IMR-90 (cell line): ENCODE measurements at regions not wholly inside any gene's neighbourhood (a gene's known extent, or its start where the extent isn't known, plus 50 kb on each side); places are given as distances from the start of the nearest gene placed in this dataset.

ENCODE experiments used
- ATAC-seq: fragments of 200-7000 bp; cut with Tn5 transposase; 2 replicates; pipeline ENCODE4 v1.9.1; 2020; ENCODE audit warnings: low read depth, mild to moderate bottlenecking, moderate library complexity
- BruUV-seq: library from RNA; stranded (reverse); fragments of 400-500 nt; replicated peaks from 2 replicates; lab custom pipeline; 2021; lab: Mats Ljungman, UMichigan
- CTCF ChIA-PET: fragments of 300-600 bp; formaldehyde crosslinking; extraction: SDS; loops from one replicate; lab custom pipeline; 2021; ENCODE audit warnings: antibody characterized with exemption; lab: Yijun Ruan, JAX
- POLR2A ChIA-PET: fragments of 300-600 bp; sonication (Branson Sonifier 250); formaldehyde crosslinking; loops from one replicate; lab custom pipeline; 2022; ENCODE audit warnings: antibody characterized with exemption; ENCODE audit not compliant: unreplicated experiment; lab: Charles Lee
- DNase-seq: peaks from one replicate; pipeline ENCODE4 v3.0.0; 2013
- H2AFZ ChIP-seq: replicated peaks from 2 replicates; pipeline ENCODE3; 2013; ENCODE audit warnings: low read length, mild to moderate bottlenecking; ENCODE audit not compliant: poor library complexity
- H2AK5ac ChIP-seq: 2 replicates; pipeline ENCODE4 v1.6.1; 2013; ENCODE audit warnings: low read depth, low read length, inconsistent platforms
- H2AK9ac ChIP-seq: replicated peaks from 2 replicates; pipeline ENCODE3; 2013; ENCODE audit warnings: mild to moderate bottlenecking, low read depth, low read length, moderate library complexity; ENCODE audit not compliant: poor library complexity
- H2BK120ac ChIP-seq: 2 replicates; pipeline ENCODE4 v1.6.1; 2013; ENCODE audit warnings: low read depth, low read length, inconsistent platforms
- H2BK15ac ChIP-seq: 3 replicates; pipeline ENCODE4 v1.6.1; 2013; ENCODE audit warnings: low read depth, low read length, inconsistent platforms
- H2BK20ac ChIP-seq: 2 replicates; pipeline ENCODE4 v1.6.1; 2013; ENCODE audit warnings: low read depth, mild to moderate bottlenecking, inconsistent platforms, low read length, moderate library complexity
- H2BK5ac ChIP-seq: 2 replicates; pipeline ENCODE4 v1.6.1; 2013; ENCODE audit warnings: mild to moderate bottlenecking, low read depth, low read length, inconsistent platforms; ENCODE audit not compliant: poor library complexity, severe bottlenecking
- H3K14ac ChIP-seq: replicated peaks from 2 replicates; pipeline ENCODE4 v1.6.1; 2013; ENCODE audit warnings: low read depth, low read length, inconsistent platforms
- H3K18ac ChIP-seq: 2 replicates; pipeline ENCODE4 v1.6.1; 2013; ENCODE audit warnings: low read depth, low read length, control low read depth
- H3K23ac ChIP-seq: 2 replicates; pipeline ENCODE4 v1.6.1; 2013; ENCODE audit warnings: low read depth, low read length, inconsistent platforms
- H3K27ac ChIP-seq: 2 replicates; pipeline ENCODE4 v1.5.1; 2013; ENCODE audit warnings: mild to moderate bottlenecking, control low read depth, low read length; ENCODE audit not compliant: insufficient read depth
- H3K27me3 ChIP-seq: 2 replicates; pipeline ENCODE4 v1.6.1; 2013; ENCODE audit warnings: low read length; ENCODE audit not compliant: control insufficient read depth, insufficient read depth
- H3K36me3 ChIP-seq: 2 replicates; pipeline ENCODE4 v1.6.1; 2013; ENCODE audit warnings: low read length, mixed read lengths; ENCODE audit not compliant: control insufficient read depth, insufficient read depth
- H3K4ac ChIP-seq: 2 replicates; pipeline ENCODE4 v1.6.1; 2013; ENCODE audit warnings: low read depth, low read length, inconsistent platforms
- H3K4me1 ChIP-seq: 2 replicates; pipeline ENCODE4 v1.6.1; 2013; ENCODE audit warnings: low read length, mixed read lengths; ENCODE audit not compliant: control insufficient read depth, insufficient read depth
- H3K4me2 ChIP-seq: 2 replicates; pipeline ENCODE4 v1.6.1; 2013; ENCODE audit warnings: low read depth, mild to moderate bottlenecking, control low read depth, low read length, moderate library complexity
- H3K4me3 ChIP-seq: 2 replicates; pipeline ENCODE4 v1.5.1; 2013; ENCODE audit warnings: low read depth, mild to moderate bottlenecking, control low read depth, low read length, moderate library complexity; ENCODE audit not compliant: insufficient read depth
- H3K56ac ChIP-seq: 2 replicates; pipeline ENCODE4 v1.6.1; 2013; ENCODE audit warnings: low read length, inconsistent platforms; ENCODE audit not compliant: insufficient read depth; ENCODE audit errors: extremely low read depth
- H3K79me1 ChIP-seq, 2 experiments: 2 replicates each; pipeline ENCODE4 v1.6.1; 2013; ENCODE audit warnings: low read length in 2 of 2, inconsistent platforms in 1 of 2, low read depth in 1 of 2
- H3K9ac ChIP-seq: 2 replicates; pipeline ENCODE4 v1.6.1; 2013; ENCODE audit warnings: low read depth, low read length, control low read depth
- H3K9me1 ChIP-seq: 2 replicates; pipeline ENCODE4 v1.6.1; 2013; ENCODE audit warnings: low read length, inconsistent platforms; ENCODE audit not compliant: insufficient read depth
- H3K9me3 ChIP-seq: 2 replicates; pipeline ENCODE4 v1.6.1; 2013; ENCODE audit warnings: low read length; ENCODE audit not compliant: control insufficient read depth, insufficient read depth
- H4K20me1 ChIP-seq: 2 replicates; pipeline ENCODE4 v1.6.1; 2013; ENCODE audit warnings: low read length, inconsistent platforms; ENCODE audit not compliant: insufficient read depth
- H4K5ac ChIP-seq: 2 replicates; pipeline ENCODE4 v1.6.1; 2013; ENCODE audit warnings: mild to moderate bottlenecking, low read depth, low read length, control low read depth
- H4K8ac ChIP-seq, 2 experiments: 2 replicates each; pipeline ENCODE4 v1.6.1; 2013; ENCODE audit warnings: low read depth in 2 of 2, low read length in 2 of 2, control low read depth in 1 of 2, inconsistent platforms in 1 of 2
- H4K91ac ChIP-seq: 2 replicates; pipeline ENCODE4 v1.6.1; 2013; ENCODE audit warnings: low read depth, low read length, inconsistent platforms; ENCODE audit not compliant: insufficient read depth
- BHLHE40 ChIP-seq: fragments of 150-350 bp; IDR thresholded peaks from 2 replicates; pipeline ENCODE4 v1.6.1; 2016; ENCODE audit warnings: mild to moderate bottlenecking, low read depth, low read length
- CEBPB ChIP-seq: IDR thresholded peaks from 2 replicates; pipeline ENCODE4 v1.6.1; 2012; ENCODE audit warnings: low read depth, low read length, improper control_type of control experiment
- CHD1 ChIP-seq: IDR thresholded peaks from 2 replicates; pipeline ENCODE4 v1.6.1; 2012; ENCODE audit warnings: low read depth, low read length, improper control_type of control experiment
- CTCF ChIP-seq: conservative IDR thresholded peaks from 2 replicates; pipeline ENCODE4 v1.5.1; 2012; ENCODE audit warnings: mild to moderate bottlenecking, low read depth, low read length, improper control_type of control experiment
- ELK1 ChIP-seq: fragments of 150-350 bp; IDR thresholded peaks from 2 replicates; pipeline ENCODE4 v1.6.1; 2016; ENCODE audit warnings: low read depth, mild to moderate bottlenecking, low read length, moderate library complexity, borderline replicate concordance
- FOS ChIP-seq: fragments of 150-350 bp; IDR thresholded peaks from 2 replicates; pipeline ENCODE4 v1.6.1; 2016; ENCODE audit warnings: low read depth, low read length
- MAFK ChIP-seq: IDR thresholded peaks from 2 replicates; pipeline ENCODE4 v1.6.1; 2012; ENCODE audit warnings: low read depth, low read length, improper control_type of control experiment
- MAZ ChIP-seq: IDR thresholded peaks from 2 replicates; pipeline ENCODE4 v1.6.1; 2012; ENCODE audit warnings: low read depth, mild to moderate bottlenecking, low read length, improper control_type of control experiment, moderate library complexity, borderline replicate concordance
- MXI1 ChIP-seq: IDR thresholded peaks from 2 replicates; pipeline ENCODE4 v1.6.1; 2012; ENCODE audit warnings: low read depth, mild to moderate bottlenecking, low read length, moderate library complexity, borderline replicate concordance
- NFE2L2 ChIP-seq: fragments of 150-350 bp; IDR thresholded peaks from 2 replicates; pipeline ENCODE4 v1.6.1; 2016; ENCODE audit warnings: low read depth, mild to moderate bottlenecking, low read length
- POLR2A ChIP-seq: IDR thresholded peaks from 2 replicates; pipeline ENCODE4 v1.6.1; 2012; ENCODE audit warnings: mild to moderate bottlenecking, low read depth, low read length
- RAD21 ChIP-seq: IDR thresholded peaks from 2 replicates; pipeline ENCODE4 v1.6.1; 2012; ENCODE audit warnings: low read length, improper control_type of control experiment
- RCOR1 ChIP-seq: IDR thresholded peaks from 2 replicates; pipeline ENCODE4 v1.6.1; 2012; ENCODE audit warnings: mild to moderate bottlenecking, low read length, improper control_type of control experiment; ENCODE audit not compliant: insufficient replicate concordance
- RFX5 ChIP-seq: IDR thresholded peaks from 2 replicates; pipeline ENCODE4 v1.8.0; 2012; ENCODE audit warnings: low read depth, mild to moderate bottlenecking, low read length, moderate library complexity
- SMC3 ChIP-seq: fragments of 150-350 bp; IDR thresholded peaks from 2 replicates; pipeline ENCODE4 v1.6.1; 2016; ENCODE audit warnings: low read depth, mild to moderate bottlenecking, antibody characterized with exemption, low read length, moderate library complexity
- USF2 ChIP-seq: fragments of 150-350 bp; IDR thresholded peaks from 2 replicates; pipeline ENCODE4 v1.6.1; 2017; ENCODE audit warnings: mild to moderate bottlenecking, antibody characterized with exemption, low read length, low read depth
- WGBS, 2 experiments: methylation state at CpG; one replicate each; pipeline versions ENCODE4 v1.1.5 to v1.1.7; 2013; ENCODE audit warnings: missing lambda C conversion rate in 2 of 2; ENCODE audit not compliant: insufficient read length in 1 of 2; ENCODE audit errors: extremely low coverage in 2 of 2; 5-methylcytosine and 5-hydroxymethylcytosine counted together
- dilution Hi-C: fragments of 300-500 bp; cut with HindIII; formaldehyde crosslinking; loops from one replicate; pipeline ENCODE4 v1.14.3; 2018; ENCODE audit warnings: low sequenced_read_pairs; ENCODE audit not compliant: unreplicated experiment
- in situ Hi-C: fragments of 300-500 bp; cut with MboI; formaldehyde crosslinking; loops from 3 replicates; pipeline ENCODE4 v1.14.3; 2019; ENCODE audit warnings: low sequenced_read_pairs, inconsistent platforms, mixed read lengths
- intact Hi-C: fragments of 100-400 bp; cut with micrococcal nuclease; formaldehyde crosslinking; loops from 2 replicates; pipeline ENCODE4 v1.10.0; 2022

- CTCF ChIA-PET: no interaction called here
- Histone ChIP-seq H3K18ac (no peak overlapping the region), H4K91ac (no peak overlapping the region), H3K9me3 (no peaks in the 10 kb centered on the region), H3K4ac (no peak overlapping the region), H4K5ac (no peak overlapping the region), H3K56ac (no peak overlapping the region), H2AK5ac (no peak overlapping the region), H2BK15ac (no peak overlapping the region), H4K8ac (no peak overlapping the region), H3K23ac (no peak overlapping the region), H2BK20ac (no peak overlapping the region), H3K4me2 (no peak overlapping the region), H3K27ac (no peak overlapping the region), H4K20me1 (no peaks in the 10 kb centered on the region), H3K79me1 (no peaks in the 10 kb centered on the region), H3K9ac (no peak overlapping the region), H2BK5ac (no peak overlapping the region), H3K36me3 (no peaks in the 10 kb centered on the region), H2AFZ (no peak overlapping the region), H2BK120ac (no peak overlapping the region), H3K14ac (no peak overlapping the region), H3K4me1 (no peaks in the 10 kb centered on the region), H3K27me3 (peaks cover 2% of the 10 kb centered on the region; the same call in 1 of the 2 replicates), H3K4me3 (no peak overlapping the region), H2AK9ac (no peak overlapping the region), H3K9me1 (no peaks in the 10 kb centered on the region)
- DNase-seq: no peak
- ATAC-seq: no peak
- no peak for TF ChIP-seq MAZ
- no peak for TF ChIP-seq USF2
- TF ChIP-seq POLR2A: no peak
- no peak for TF ChIP-seq MAFK
- TF ChIP-seq RFX5: no peak
- no peak for TF ChIP-seq FOS
- no peak for TF ChIP-seq RCOR1
- no peak for TF ChIP-seq RAD21
- TF ChIP-seq CHD1: no peak
- TF ChIP-seq CTCF: no peak
- no peak for TF ChIP-seq ELK1
- TF ChIP-seq BHLHE40: no peak
- TF ChIP-seq MXI1: no peak
- no peak for TF ChIP-seq SMC3
- no peak for TF ChIP-seq NFE2L2
- no peak for TF ChIP-seq CEBPB
- dilution Hi-C loops (no loop called here), in situ Hi-C loops (no loop called here), intact Hi-C loops (no loop called here)
- POLR2A ChIA-PET: no interaction called here
- BruUV-seq: no TSS peak
- no CpG with 5 or more reads among the region's 3 CpGs for WGBS, 2 experiments
Observed at GRCh38 chr22:22776121-22776520, 111.5 kb upstream of the IGLL5 start.
